Neural progenitor cell (in vitro differentiated cells): ENCODE measurements at regions not wholly inside any gene's neighbourhood (a gene's known extent, or its start where the extent isn't known, plus 50 kb on each side); places are given as distances from the start of the nearest gene placed in this dataset.
A peak's percentile ranks its signal among the peaks of the same experiment; 100 is the strongest.

ENCODE experiments used
- DNase-seq: peaks from one replicate; pipeline ENCODE4 v3.0.0-alpha.2; 2016; ENCODE audit warnings: low spot score
- H2AFZ ChIP-seq: fragments of 200-600 bp; sonication (generic); replicated peaks from 2 replicates; pipeline ENCODE4 v1.6.1; 2016; ENCODE audit warnings: antibody characterized with exemption
- H3F3A ChIP-seq: fragments of 200-600 bp; sonication (generic); 2 replicates; pipeline ENCODE4 v1.6.1; 2016; ENCODE audit warnings: antibody characterized with exemption, low read depth
- H3K27ac ChIP-seq: fragments of 200-600 bp; sonication (generic); 2 replicates; pipeline ENCODE4 v1.5.1; 2016; ENCODE audit warnings: mild to moderate bottlenecking
- H3K27me3 ChIP-seq: fragments of 200-600 bp; sonication (generic); 2 replicates; pipeline ENCODE4 v1.6.1; 2016; ENCODE audit warnings: mild to moderate bottlenecking, moderate library complexity
- H3K36me3 ChIP-seq: fragments of 200-600 bp; sonication (generic); 2 replicates; pipeline ENCODE4 v1.5.1; 2016
- H3K4me1 ChIP-seq: fragments of 200-600 bp; sonication (generic); 2 replicates; pipeline ENCODE4 v1.6.1; 2016; ENCODE audit warnings: mixed run types
- H3K4me2 ChIP-seq: fragments of 200-600 bp; sonication (generic); 2 replicates; pipeline ENCODE4 v1.6.1; 2016
- H3K4me3 ChIP-seq: fragments of 200-600 bp; sonication (generic); 2 replicates; pipeline ENCODE4 v1.5.1; 2016
- H3K79me2 ChIP-seq: fragments of 200-600 bp; sonication (generic); 2 replicates; pipeline ENCODE4 v1.6.1; 2016; ENCODE audit warnings: low read depth
- H3K9ac ChIP-seq: fragments of 200-600 bp; sonication (generic); 2 replicates; pipeline ENCODE4 v1.6.1; 2016
- H3K9me3 ChIP-seq: fragments of 200-600 bp; sonication (generic); 2 replicates; pipeline ENCODE4 v1.5.1; 2016; ENCODE audit warnings: low read depth
- H4K20me1 ChIP-seq: fragments of 200-600 bp; sonication (generic); 2 replicates; pipeline ENCODE4 v1.6.1; 2016; ENCODE audit warnings: low read depth
- H3K27ac Mint-ChIP-seq: 3 replicates; pipeline ENCODE4 v1.8.0; 2021; ENCODE audit warnings: mixed read lengths
- H3K27me3 Mint-ChIP-seq: 2 replicates; pipeline ENCODE4 v1.8.0; 2022; ENCODE audit warnings: low read depth, mild to moderate bottlenecking, inconsistent platforms, moderate library complexity, mixed read lengths; ENCODE audit not compliant: insufficient read depth
- H3K36me3 Mint-ChIP-seq: 3 replicates; pipeline ENCODE4 v1.8.0; 2021; ENCODE audit warnings: mixed read lengths
- H3K4me1 Mint-ChIP-seq: 3 replicates; pipeline ENCODE4 v1.8.0; 2021; ENCODE audit warnings: mixed read lengths
- H3K4me3 Mint-ChIP-seq: 3 replicates; pipeline ENCODE4 v1.8.0; 2021; ENCODE audit warnings: mild to moderate bottlenecking, moderate library complexity, mixed read lengths
- H3K9me3 Mint-ChIP-seq: 3 replicates; pipeline ENCODE4 v1.8.0; 2020; ENCODE audit warnings: mixed read lengths
- EZH2 ChIP-seq: fragments of 200-600 bp; sonication (generic); IDR thresholded peaks from 2 replicates; pipeline ENCODE4 v1.6.1; 2017; ENCODE audit warnings: antibody characterized with exemption, mild to moderate bottlenecking, moderate library complexity
- EZH2phosphoT487 ChIP-seq: fragments of 200-600 bp; sonication (generic); IDR thresholded peaks from 2 replicates; pipeline ENCODE4 v1.6.1; 2017; ENCODE audit warnings: antibody characterized with exemption
- TF ChIP-seq, protein P1 (sequence below): fragments of 200-600 bp; sonication (generic); IDR thresholded peaks from 2 replicates; pipeline ENCODE4 v1.5.1; 2017; ENCODE audit warnings: antibody characterized with exemption, mild to moderate bottlenecking

- Histone ChIP-seq H3K9ac (no peak overlapping the region), H3K4me1 (no peaks in the 10 kb centered on the region), H3K79me2 (no peaks in the 10 kb centered on the region), H2AFZ (no peak overlapping the region), H3F3A (no peaks in the 10 kb centered on the region), H3K27ac (no peak overlapping the region), H3K4me3 (no peak overlapping the region), H4K20me1 (no peaks in the 10 kb centered on the region), H3K4me2 (no peak overlapping the region), H3K36me3 (no peaks in the 10 kb centered on the region), H3K9me3 (no peaks in the 10 kb centered on the region), H3K27me3 (no peaks in the 10 kb centered on the region)
- Mint-ChIP-seq H3K4me1 (no peaks in the 10 kb centered on the region), H3K36me3 (no peaks in the 10 kb centered on the region), H3K27ac (no peak overlapping the region), H3K9me3 (no peaks in the 10 kb centered on the region), H3K4me3 (no peak overlapping the region), H3K27me3 (no peaks in the 10 kb centered on the region)
- TF ChIP-seq, protein P1, sequence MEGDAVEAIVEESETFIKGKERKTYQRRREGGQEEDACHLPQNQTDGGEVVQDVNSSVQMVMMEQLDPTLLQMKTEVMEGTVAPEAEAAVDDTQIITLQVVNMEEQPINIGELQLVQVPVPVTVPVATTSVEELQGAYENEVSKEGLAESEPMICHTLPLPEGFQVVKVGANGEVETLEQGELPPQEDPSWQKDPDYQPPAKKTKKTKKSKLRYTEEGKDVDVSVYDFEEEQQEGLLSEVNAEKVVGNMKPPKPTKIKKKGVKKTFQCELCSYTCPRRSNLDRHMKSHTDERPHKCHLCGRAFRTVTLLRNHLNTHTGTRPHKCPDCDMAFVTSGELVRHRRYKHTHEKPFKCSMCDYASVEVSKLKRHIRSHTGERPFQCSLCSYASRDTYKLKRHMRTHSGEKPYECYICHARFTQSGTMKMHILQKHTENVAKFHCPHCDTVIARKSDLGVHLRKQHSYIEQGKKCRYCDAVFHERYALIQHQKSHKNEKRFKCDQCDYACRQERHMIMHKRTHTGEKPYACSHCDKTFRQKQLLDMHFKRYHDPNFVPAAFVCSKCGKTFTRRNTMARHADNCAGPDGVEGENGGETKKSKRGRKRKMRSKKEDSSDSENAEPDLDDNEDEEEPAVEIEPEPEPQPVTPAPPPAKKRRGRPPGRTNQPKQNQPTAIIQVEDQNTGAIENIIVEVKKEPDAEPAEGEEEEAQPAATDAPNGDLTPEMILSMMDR = no peak
- TF ChIP-seq EZH2 = no peak
- TF ChIP-seq EZH2phosphoT487 = no peak
- no peak for DNase-seq
Measured at GRCh38 chr7:145543242-145543641, 573.4 kb upstream of the CNTNAP2 start.

- no peak overlapping the region for H3K4me3 Mint-ChIP-seq
- Histone ChIP-seq H3K27ac (no peak overlapping the region), H3K4me3 (no peak overlapping the region), H3F3A (no peaks in the 10 kb centered on the region), H3K4me2 (no peak overlapping the region), H3K4me1 (no peaks in the 10 kb centered on the region), H2AFZ (no peak overlapping the region), H3K36me3 (no peaks in the 10 kb centered on the region), H3K9ac (no peak overlapping the region), H3K27me3 (no peaks in the 10 kb centered on the region), H4K20me1 (no peaks in the 10 kb centered on the region), H3K9me3 (no peaks in the 10 kb centered on the region), H3K79me2 (no peaks in the 10 kb centered on the region)
- no peaks in the 10 kb centered on the region for H3K27me3 Mint-ChIP-seq
- H3K36me3 Mint-ChIP-seq = no peaks in the 10 kb centered on the region
- TF ChIP-seq, protein P1 = no peak
- TF ChIP-seq EZH2 (no peak), EZH2phosphoT487 (no peak)
- H3K4me1 Mint-ChIP-seq = no peaks in the 10 kb centered on the region
- no peaks in the 10 kb centered on the region for H3K9me3 Mint-ChIP-seq
- no peak overlapping the region for H3K27ac Mint-ChIP-seq
- no peak for DNase-seq
Measured at GRCh38 chr7:145539910-145540309, 576.7 kb upstream of the CNTNAP2 start.

GRCh38 chr7:145534301-145534700 lies 582.3 kb upstream of the CNTNAP2 start:
- Mint-ChIP-seq H3K4me3 (no peak overlapping the region), H3K9me3 (no peaks in the 10 kb centered on the region), H3K4me1 (no peaks in the 10 kb centered on the region), H3K36me3 (no peaks in the 10 kb centered on the region), H3K27me3 (no peaks in the 10 kb centered on the region), H3K27ac (no peak overlapping the region)
- Histone ChIP-seq H3K4me1 (no peaks in the 10 kb centered on the region), H3K9ac (no peak overlapping the region), H3F3A (no peaks in the 10 kb centered on the region), H3K36me3 (no peaks in the 10 kb centered on the region), H3K27ac (no peak overlapping the region), H3K79me2 (no peaks in the 10 kb centered on the region), H3K27me3 (no peaks in the 10 kb centered on the region), H4K20me1 (no peaks in the 10 kb centered on the region), H3K4me2 (no peak overlapping the region), H3K4me3 (no peak overlapping the region), H3K9me3 (no peaks in the 10 kb centered on the region), H2AFZ (no peak overlapping the region)
- TF ChIP-seq EZH2phosphoT487 (no peak), EZH2 (no peak)
- TF ChIP-seq, protein P1 = no peak
- DNase-seq = no peak

GRCh38 chr7:145520284-145520683 lies 596.3 kb upstream of the CNTNAP2 start:
- Mint-ChIP-seq H3K4me1 (peaks cover 4% of the 10 kb centered on the region), H3K27me3 (no peaks in the 10 kb centered on the region), H3K27ac (no peak overlapping the region), H3K36me3 (no peaks in the 10 kb centered on the region), H3K9me3 (no peaks in the 10 kb centered on the region), H3K4me3 (no peak overlapping the region)
- TF ChIP-seq, protein P1 = no peak
- H3K36me3 ChIP-seq = no peaks in the 10 kb centered on the region
- no peaks in the 10 kb centered on the region for H3K79me2 ChIP-seq
- no peaks in the 10 kb centered on the region for H4K20me1 ChIP-seq
- DNase-seq = peak; percentile 2
- no peaks in the 10 kb centered on the region for H3K4me1 ChIP-seq
- H2AFZ ChIP-seq = no peak overlapping the region
- no peak overlapping the region for H3K4me3 ChIP-seq
- H3K4me2 ChIP-seq = no peak overlapping the region
- H3K27ac ChIP-seq = no peak overlapping the region
- H3K9me3 ChIP-seq = no peaks in the 10 kb centered on the region
- H3K27me3 ChIP-seq = no peaks in the 10 kb centered on the region
- H3F3A ChIP-seq = no peaks in the 10 kb centered on the region
- no peak overlapping the region for H3K9ac ChIP-seq
